HG03045 (cell line): ENCODE measurements at regions not wholly inside any gene's neighbourhood (a gene's known extent, or its start where the extent isn't known, plus 50 kb on each side); places are given as distances from the start of the nearest gene placed in this dataset.

Experiments
- ATAC-seq: cut with Tn5 transposase; IDR thresholded peaks from one replicate; pipeline ENCODE4 v1.9.1; 2021; ENCODE audit warnings: mild to moderate bottlenecking, moderate library complexity; ENCODE audit not compliant: unreplicated experiment

DNA sequence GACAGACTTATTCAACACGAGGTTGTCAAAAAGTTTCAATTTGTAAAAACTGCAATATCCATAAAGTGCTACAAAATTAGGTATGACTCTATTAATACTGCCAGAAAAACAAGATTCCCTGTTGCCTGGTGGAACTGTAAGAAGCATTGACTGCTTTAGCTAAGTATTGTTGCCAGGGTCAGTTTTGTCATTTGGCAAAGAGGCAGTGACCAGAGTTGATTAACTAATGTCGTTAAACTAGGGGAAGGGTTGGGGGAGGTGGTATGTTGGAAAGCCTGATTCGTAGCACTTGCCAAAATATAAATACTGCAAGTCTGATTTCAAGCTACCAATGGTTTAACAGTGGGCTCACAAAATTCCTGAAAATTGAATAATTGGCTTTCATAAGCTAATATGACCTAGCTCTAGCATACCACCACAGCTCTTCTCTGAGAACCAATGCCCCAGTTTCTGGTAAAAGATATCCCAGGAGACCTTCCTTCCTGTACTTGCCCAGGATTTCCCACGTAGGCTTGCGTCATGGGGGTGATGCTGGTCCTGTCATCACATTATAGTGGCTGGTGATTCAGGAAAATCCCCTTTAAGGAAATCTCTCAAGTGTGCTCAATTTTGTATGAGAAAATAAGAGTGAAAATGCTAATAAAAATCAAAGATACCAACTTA lies 266.4 kb upstream of the TBC1D5 start:
- no peak for ATAC-seq

DNA sequence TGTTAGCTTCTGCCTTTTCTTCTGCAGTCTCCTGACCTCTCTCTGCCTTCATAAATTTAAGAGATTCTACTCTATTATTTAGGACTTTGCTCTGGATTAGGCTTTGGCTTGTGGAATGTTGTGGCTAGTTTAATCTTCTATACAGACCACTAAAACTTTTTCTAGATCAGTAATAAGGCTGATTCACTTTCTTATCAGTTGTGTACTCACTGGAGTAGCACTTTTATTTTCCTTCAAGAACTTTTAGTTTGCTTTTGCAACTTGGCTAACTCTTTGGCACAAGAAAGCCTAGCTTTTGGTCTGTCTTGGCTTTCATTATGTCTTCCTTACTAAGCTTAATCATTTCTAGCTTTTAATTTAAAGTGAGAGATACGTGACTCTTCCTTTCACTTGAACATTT lies 265.5 kb upstream of the TBC1D5 start:
- ATAC-seq, result no peak

- no peak for ATAC-seq
Measured at GRCh38 chr3:17995769-17996168, 253.3 kb upstream of the TBC1D5 start.

- no peak for ATAC-seq
Measured at GRCh38 chr3:17994167-17994566, 251.7 kb upstream of the TBC1D5 start.

- ATAC-seq, result no peak
Measured at GRCh38 chr3:17990390-17990789, 248.0 kb upstream of the TBC1D5 start.

DNA sequence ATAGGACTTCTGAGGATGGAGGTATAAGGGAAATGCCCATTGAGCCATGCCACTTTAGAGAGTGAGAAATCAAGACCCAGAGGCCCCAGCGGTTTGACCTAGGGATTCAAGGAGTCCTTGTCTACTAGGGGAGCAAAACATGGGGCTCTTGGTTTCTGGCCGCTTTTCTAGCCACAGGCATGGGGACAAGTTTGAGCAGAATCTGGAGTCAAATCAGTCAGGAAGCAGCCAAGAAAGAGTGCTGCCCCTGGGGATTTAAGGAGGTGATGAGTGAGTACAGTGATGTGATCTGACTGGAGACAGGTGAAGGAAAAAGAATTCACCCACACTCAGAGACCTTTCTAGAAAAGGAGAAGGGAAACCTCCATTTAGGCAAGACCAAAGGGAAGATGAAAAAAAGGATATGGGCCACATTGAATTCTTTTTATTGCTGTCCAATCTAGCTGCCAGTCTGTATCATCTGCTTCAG lies 244.0 kb upstream of the TBC1D5 start:
- ATAC-seq, result no peak

DNA sequence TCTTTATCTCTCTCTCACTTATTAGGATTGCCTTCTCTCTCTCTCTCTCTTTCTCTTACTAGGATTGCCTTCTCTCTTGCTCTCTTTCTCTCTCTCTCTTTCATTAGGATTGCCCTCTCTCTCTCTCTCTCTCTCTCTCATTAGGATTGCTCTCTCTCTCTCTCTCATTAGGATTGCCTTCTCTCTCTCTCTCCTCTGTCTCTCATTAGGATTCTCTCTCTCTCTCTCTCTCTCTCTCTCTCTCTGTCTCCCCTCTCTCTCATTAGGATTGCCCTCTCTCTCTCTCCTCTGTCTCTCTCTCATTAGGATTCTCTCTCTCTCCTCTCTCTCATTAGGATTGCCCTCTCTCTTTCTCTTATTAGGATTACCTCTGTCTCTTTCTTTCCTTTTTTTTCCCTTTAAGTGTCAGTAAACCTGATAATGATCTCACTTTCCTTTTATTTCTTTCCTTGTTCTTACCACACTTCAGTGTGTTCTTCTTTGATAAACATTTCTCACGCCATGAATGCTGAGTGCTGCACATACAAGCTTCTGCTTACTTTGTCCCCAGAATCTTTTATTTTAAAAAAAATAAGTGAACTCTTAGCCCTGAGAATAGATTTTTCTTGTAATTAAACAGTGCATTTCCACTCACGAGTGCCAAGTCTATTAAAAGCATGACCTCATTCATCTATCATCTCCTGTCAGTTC lies 243.4 kb upstream of the TBC1D5 start:
- ATAC-seq, result no peak

GRCh38 chr3:17983106-17983505 lies 240.7 kb upstream of the TBC1D5 start:
- no peak for ATAC-seq

DNA sequence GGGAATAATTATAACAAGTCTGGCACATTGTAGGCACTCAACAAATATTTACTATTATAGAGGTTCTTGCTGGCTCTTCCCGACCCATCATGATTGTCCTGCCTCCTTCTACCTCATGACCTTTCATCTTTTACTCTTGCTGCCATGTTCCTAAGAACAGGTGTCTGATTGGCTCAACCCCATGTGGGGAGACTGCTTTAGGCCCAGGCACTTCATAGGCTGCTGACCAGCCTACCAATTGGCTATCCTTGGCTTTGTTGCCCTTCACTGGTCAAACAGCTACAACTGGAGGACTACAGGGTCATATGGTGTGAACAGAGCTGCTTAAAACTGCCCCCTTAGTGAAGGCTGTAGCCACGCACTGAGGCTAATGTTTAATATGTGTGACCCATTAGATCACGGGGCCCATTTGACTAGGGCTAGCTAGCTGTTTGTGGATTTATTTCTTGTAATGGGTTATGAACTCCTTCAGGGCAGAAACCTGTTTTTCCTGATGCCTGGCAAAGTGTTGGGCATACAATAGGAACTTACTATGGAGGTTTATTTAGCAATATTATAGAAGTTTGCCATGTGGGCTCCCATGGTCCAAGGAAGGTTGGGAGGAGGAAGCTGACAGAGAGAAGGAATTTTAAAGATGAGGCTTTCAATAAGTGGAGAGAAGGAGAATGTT lies 239.9 kb upstream of the TBC1D5 start:
- no peak for ATAC-seq

- ATAC-seq, result no peak
Measured at GRCh38 chr3:17980863-17981262, 238.4 kb upstream of the TBC1D5 start.

GRCh38 chr3:17979911-17980310 lies 237.5 kb upstream of the TBC1D5 start:
- no peak for ATAC-seq

DNA sequence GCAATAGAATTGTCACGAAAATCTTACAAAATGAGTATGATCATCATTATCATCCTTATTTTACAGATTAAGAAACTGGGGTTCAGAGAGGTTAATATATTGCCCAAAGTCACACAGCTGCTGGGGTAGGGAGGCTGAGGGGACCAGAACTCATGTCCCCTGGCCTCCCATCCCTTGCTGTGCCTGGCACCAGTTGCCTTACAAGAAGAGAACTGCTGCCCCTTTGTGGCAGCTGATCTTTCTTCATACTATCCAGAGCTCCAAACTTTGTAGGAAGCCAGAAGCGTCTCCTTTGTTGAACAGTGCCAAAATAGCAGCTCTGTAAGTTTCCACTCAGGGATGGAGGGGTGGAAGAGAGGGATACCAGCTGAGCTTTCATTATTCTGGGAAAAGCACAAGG lies 236.8 kb upstream of the TBC1D5 start:
- no peak for ATAC-seq

GRCh38 chr3:17974206-17974841 lies 231.9 kb upstream of the TBC1D5 start:
- ATAC-seq, result no peak

- no peak for ATAC-seq
Measured at GRCh38 chr3:17972959-17973906, 230.8 kb upstream of the TBC1D5 start.

- ATAC-seq, result no peak
Measured at GRCh38 chr3:17972476-17972875, 230.0 kb upstream of the TBC1D5 start.

GRCh38 chr3:17972030-17972429 lies 229.6 kb upstream of the TBC1D5 start:
- ATAC-seq, result no peak

DNA sequence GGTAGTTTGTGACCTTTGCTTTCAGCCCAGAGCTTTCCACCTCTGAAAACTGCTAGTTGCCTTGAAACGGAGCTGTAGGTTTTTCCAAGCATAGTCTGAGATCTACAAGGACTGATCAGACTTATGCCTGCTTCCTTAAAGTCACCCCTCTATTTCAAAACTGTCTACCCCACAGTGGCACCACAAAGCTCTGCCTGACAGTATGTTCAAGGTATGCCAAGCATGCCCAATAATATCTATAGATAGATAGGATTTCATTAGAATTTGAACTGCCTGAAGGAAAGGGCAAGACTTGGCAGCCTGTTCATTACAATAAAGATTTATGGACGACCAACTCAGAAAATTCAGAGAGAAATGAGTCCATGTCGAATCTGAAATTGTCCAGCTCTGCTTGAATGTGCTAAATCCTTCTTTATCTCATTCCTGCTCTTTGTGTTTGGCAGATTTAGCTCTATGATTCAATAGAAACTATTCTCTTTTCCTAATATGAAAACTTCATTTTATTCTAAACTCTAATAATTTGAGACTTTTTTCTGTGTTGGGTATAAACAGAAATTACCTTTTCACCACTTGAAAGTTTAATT lies 227.6 kb upstream of the TBC1D5 start:
- no peak for ATAC-seq

- ATAC-seq, result no peak
Measured at GRCh38 chr3:17969244-17969643, 226.8 kb upstream of the TBC1D5 start.

GRCh38 chr3:17967953-17968607 lies 225.6 kb upstream of the TBC1D5 start:
- no peak for ATAC-seq

DNA sequence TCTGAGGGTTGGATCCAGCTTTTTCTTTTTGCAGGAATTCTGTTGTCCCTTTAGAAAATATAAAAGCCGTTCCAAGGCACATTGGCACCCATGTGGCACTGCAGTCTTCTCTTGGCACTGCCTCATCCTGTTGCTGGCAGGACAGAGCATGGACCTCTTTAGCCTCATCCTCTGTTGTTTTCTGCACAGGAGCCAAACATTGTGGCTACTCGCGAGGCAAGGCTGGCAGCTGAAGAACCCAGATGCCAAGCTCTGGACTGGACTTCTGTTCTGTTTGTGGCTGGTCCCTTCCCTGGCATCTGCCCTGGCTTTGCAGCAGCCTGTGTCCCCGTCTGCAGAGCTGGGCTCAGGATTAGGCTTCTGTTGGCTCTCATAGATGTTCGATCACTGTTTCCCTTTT lies 224.7 kb upstream of the TBC1D5 start:
- ATAC-seq, result no peak
